Skeletal muscle satellite cell (primary cell): ENCODE measurements at regions not wholly inside any gene's neighbourhood (a gene's known extent, or its start where the extent isn't known, plus 50 kb on each side); places are given as distances from the start of the nearest gene placed in this dataset.

Experiments
- H3K27me3 ChIP-seq: 2 replicates; pipeline ENCODE4 v1.7.0; 2013; ENCODE audit warnings: low read length; ENCODE audit not compliant: control insufficient read depth, insufficient read depth
- H3K36me3 ChIP-seq: 2 replicates; pipeline ENCODE4 v1.7.0; 2013; ENCODE audit warnings: mild to moderate bottlenecking, control low read depth, low read length; ENCODE audit not compliant: insufficient read depth
- H3K4me1 ChIP-seq: 2 replicates; pipeline ENCODE4 v1.7.0; 2013; ENCODE audit warnings: low read length; ENCODE audit not compliant: control insufficient read depth, insufficient read depth
- H3K4me2 ChIP-seq: 2 replicates; pipeline ENCODE4 v1.7.0; 2013; ENCODE audit warnings: mild to moderate bottlenecking, low read length
- H3K4me3 ChIP-seq: 2 replicates; pipeline ENCODE4 v1.7.0; 2013; ENCODE audit warnings: low read length
- H3K9ac ChIP-seq: 2 replicates; pipeline ENCODE4 v1.7.0; 2013; ENCODE audit warnings: mild to moderate bottlenecking, low read depth, low read length, moderate library complexity
- H3K9me3 ChIP-seq: replicated peaks from 2 replicates; pipeline ENCODE4 v1.7.0; 2013; ENCODE audit warnings: mild to moderate bottlenecking, control low read depth, low read length

DNA sequence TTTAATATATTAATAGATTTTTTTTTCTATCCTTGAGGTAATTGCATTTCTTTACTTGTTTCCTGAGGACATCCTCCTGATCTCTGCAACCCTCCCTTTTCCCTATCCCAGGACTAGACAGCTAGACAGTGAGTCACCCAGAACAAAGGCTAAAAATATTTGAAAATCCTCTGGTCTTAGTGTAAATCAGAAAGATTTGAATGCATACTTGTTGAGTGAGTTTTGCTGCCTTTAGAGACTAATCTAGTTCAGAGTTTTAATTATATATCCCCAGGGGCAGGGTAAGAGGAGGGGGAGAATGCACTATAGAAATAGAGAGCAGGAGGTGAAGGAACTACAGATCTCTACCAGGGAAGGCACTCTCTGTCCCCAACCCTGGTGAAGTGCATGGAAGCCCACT, 202.3 kb upstream of the TCF4 start:
- Histone ChIP-seq H3K4me1 (peaks cover 17% of the 10 kb centered on the region), H3K9ac (no peak overlapping the region), H3K27me3 (no peaks in the 10 kb centered on the region), H3K9me3 (no peaks in the 10 kb centered on the region), H3K36me3 (no peaks in the 10 kb centered on the region), H3K4me2 (peak overlapping the region; percentile 51), H3K4me3 (peak overlapping the region; percentile 14)

DNA sequence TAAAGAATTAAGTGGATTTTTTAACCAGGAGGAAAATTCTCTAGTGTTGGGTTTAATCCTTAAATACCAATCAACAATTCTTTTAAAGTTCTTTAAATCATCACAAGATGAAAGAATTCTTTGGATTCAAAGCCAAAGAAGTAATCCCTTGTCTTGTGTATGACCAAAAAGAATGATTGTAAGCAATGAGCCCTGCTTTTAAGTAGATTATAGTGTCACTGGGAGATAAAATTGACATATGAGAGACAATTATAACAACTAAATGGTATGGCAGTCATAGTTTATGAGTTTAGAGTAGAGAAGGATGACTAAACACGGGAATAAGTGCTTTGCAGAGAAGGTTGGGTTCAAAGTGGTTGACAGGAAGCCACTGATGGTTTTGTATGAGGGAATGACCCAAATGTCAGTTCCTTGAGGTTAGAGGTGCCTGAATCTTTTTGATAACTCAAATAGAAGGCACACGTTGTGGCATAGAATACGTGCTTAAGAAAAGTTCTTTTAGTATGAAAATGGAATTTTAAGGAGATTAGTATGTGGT, 199.6 kb upstream of the TCF4 start:
- H3K9ac ChIP-seq = no peak overlapping the region
- no peaks in the 10 kb centered on the region for H3K27me3 ChIP-seq
- no peaks in the 10 kb centered on the region for H3K36me3 ChIP-seq
- H3K4me3 ChIP-seq = no peak overlapping the region
- no peak overlapping the region for H3K4me2 ChIP-seq
- peaks cover 17% of the 10 kb centered on the region for H3K4me1 ChIP-seq
- H3K9me3 ChIP-seq = no peaks in the 10 kb centered on the region

DNA sequence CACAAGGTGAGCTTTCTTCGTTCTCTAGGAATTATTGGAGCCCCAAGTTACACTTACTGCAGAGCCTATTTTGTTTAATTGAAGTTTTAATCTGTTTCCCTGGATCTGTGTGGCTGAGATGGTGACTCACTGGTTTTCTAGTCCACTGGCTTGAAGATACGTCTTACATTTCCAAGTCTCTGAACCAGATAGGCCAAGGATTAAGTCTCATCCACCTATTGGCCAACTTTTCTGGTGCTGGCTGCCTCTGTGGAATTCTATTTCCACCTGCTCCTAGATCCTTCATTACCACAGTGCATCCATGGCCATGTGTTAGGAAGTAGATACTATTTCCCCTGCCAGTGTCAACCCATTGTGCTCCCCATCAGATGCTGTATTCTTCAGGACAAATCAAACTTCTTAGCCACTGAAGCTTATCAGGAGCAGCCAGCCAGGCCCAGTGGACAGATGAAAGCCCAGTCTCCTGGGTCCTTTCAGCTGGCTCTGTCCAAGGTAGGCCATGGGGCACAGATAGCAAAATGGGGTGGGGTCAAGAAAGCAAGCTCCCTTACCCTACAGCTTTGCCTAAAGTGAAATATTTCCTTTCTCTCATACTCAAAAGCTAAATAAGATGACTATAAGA, 198.8 kb upstream of the TCF4 start:
- H3K4me2 ChIP-seq = no peak overlapping the region
- H3K9ac ChIP-seq = no peak overlapping the region
- H3K27me3 ChIP-seq = no peaks in the 10 kb centered on the region
- H3K36me3 ChIP-seq = no peaks in the 10 kb centered on the region
- no peak overlapping the region for H3K4me3 ChIP-seq
- H3K4me1 ChIP-seq = peaks cover 17% of the 10 kb centered on the region
- no peaks in the 10 kb centered on the region for H3K9me3 ChIP-seq

DNA sequence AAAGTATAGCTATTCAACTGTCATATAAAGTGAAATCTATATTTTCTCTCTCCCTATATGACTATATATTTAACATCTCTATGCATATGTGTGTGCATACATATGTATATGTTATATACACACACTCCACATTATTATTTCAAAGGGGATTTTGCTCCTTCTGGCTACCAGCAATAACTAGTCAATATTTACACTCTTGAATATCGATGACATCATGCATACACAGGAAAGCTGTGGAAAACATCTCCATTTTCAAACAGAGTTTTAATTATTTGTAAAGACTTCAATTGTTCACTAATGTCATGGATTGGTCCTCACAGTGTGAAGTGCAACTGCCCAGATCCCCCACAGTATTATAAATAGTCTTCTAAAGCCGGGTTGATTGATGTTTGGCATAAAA, 195.9 kb upstream of the TCF4 start:
- Histone ChIP-seq H3K4me3 (no peak overlapping the region), H3K36me3 (no peaks in the 10 kb centered on the region), H3K4me2 (no peak overlapping the region), H3K27me3 (no peaks in the 10 kb centered on the region), H3K9me3 (no peaks in the 10 kb centered on the region), H3K4me1 (peaks cover 15% of the 10 kb centered on the region), H3K9ac (no peak overlapping the region)

DNA sequence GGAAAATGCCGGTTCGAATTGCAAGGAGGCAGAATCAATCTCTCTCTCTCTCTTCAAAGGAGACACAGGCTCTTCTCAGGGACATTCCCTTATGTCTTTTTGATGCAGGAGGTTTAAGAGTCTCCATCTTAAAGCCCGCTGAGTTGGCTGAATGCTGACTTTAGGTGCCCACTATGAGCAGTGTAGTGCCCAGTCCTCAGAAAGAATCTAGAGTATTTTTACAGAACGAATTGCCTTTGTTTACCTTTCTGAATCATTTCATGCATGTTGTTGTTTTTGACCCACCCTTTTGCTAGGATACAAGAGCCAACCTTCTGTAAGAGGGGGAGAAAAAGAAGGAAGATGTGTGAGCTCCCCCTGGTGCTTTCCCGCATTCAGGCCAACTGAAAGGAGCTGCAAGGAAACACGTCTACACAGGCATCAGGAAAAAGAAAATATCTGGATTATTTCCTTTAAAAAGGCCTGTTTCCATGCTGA, 193.5 kb upstream of the TCF4 start:
- peaks cover 17% of the 10 kb centered on the region for H3K4me1 ChIP-seq
- no peaks in the 10 kb centered on the region for H3K27me3 ChIP-seq
- H3K9ac ChIP-seq = no peak overlapping the region
- no peak overlapping the region for H3K4me3 ChIP-seq
- H3K9me3 ChIP-seq = no peaks in the 10 kb centered on the region
- no peaks in the 10 kb centered on the region for H3K36me3 ChIP-seq
- peak overlapping the region; percentile 43 for H3K4me2 ChIP-seq

DNA sequence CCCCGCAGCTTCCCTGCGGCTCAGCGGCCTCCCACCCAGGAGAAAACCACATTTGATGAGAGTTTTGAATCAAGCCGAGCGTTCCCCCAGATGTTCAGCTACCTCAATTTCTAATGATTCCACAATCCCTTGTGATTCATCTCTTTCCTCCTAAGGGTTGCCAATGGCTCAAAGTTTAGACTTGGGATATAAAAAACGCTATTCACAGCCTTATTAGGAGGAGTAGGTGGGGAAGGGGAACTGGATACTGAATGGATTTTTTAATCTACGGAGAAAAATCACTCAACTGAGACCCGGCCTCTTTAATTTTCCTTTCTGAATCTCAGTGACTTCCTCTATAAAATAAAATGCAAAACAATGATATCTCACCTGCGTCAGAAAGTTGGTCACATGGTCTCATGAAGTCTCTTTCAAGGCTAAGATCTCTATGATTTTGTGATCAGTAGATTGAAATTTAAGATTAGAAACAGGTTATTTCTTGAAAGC, 192.6 kb upstream of the TCF4 start:
- Histone ChIP-seq H3K4me2 (peak overlapping the region; percentile 98), H3K4me3 (peak overlapping the region; percentile 78), H3K9ac (peak overlapping the region; percentile 73), H3K27me3 (no peaks in the 10 kb centered on the region), H3K36me3 (no peaks in the 10 kb centered on the region), H3K9me3 (no peaks in the 10 kb centered on the region), H3K4me1 (peaks cover 17% of the 10 kb centered on the region)

DNA sequence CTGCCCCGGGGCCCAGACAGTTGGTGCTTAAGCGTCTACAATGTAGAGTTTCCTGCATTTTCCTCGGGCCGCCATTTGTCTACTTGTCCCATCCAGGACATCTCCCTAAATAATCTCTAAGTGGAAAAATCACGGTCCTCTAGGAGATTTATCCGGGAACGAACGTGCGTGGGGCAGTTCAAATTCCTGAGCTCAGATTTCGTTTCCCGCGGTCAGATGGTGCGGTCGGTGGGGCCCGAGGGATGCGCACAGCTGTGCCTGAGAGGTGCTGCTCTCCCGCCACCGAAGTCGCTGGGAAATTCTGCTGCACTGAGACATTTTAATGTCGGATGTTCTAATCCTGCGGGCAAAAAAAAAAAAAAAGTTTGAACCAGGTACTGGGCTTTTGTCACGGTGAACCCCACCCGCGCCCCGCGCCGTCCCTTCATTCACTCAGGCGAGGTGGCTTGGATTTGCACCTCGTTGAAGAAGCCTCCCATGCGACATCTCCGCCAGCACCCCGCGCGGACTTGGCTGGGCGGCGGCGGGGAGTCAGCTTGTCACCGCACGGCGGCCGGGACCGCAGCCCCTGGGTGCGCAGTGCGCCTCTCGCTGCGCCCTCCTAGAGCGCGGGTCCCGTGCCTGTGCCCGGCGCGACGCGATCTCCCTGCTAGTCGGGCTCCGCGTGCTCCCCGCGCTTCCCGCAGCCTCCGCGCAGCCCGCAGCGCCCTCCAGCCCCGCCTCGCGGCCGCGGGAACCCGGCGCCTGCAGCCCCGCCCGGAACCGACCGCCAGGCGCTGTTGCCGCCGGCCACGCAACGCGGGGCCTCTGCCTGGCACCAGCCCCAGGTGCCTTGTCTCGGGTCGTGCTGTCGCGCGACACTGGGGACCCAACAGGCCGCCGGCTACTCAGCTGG, 191.9 kb upstream of the TCF4 start:
- H3K4me3 ChIP-seq = peak overlapping the region; percentile 78
- H3K36me3 ChIP-seq = no peaks in the 10 kb centered on the region
- peak overlapping the region; percentile 73 for H3K9ac ChIP-seq
- peak overlapping the region; percentile 98 for H3K4me2 ChIP-seq
- no peaks in the 10 kb centered on the region for H3K9me3 ChIP-seq
- peaks cover 17% of the 10 kb centered on the region for H3K4me1 ChIP-seq
- H3K27me3 ChIP-seq = no peaks in the 10 kb centered on the region

DNA sequence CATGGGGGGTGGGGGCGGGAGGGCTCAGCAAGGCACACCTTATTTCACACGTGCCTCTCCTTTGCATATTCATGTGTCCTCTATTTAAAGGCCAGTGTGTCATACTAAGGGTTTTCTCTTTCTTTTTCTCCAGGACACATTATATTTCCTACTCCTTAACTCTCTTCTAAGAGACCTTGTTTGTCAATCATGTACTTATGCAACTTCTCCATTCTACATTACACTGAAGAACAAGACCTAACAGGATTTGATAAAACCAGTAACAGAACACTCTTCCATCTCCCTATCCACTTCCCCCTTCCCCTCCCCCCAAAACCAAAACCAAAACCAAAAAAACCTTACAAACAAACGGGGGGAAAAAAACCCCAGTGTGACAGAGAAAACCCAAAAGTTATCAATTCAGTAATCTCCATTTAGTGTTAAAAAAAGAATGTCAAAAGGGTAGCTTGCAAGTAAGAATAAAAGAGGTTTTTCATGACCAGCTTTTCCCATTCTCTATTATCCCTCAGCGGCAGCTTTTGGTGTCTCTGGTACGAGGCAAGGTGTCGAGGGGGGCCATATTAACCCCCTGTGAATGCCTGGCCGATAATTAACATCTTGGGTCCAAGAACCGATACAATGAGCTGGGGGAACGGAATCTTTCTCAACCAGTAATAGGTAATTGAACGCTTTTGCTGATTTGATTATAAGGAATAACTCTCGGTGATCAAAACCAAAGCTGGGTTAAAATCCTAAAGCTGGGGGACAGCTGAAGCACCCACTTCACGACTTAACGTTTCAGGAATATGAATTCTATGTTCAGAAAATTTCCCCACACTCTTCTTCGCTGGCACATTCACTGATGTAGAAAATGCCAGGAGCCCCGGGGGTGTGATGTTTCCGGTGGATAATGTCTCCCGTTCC, 191.0 kb upstream of the TCF4 start:
- no peaks in the 10 kb centered on the region for H3K36me3 ChIP-seq
- H3K9me3 ChIP-seq = no peaks in the 10 kb centered on the region
- peaks cover 17% of the 10 kb centered on the region for H3K4me1 ChIP-seq
- peak overlapping the region; percentile 78 for H3K4me3 ChIP-seq
- H3K27me3 ChIP-seq = no peaks in the 10 kb centered on the region
- peak overlapping the region; percentile 73 for H3K9ac ChIP-seq
- peak overlapping the region; percentile 98 for H3K4me2 ChIP-seq

DNA sequence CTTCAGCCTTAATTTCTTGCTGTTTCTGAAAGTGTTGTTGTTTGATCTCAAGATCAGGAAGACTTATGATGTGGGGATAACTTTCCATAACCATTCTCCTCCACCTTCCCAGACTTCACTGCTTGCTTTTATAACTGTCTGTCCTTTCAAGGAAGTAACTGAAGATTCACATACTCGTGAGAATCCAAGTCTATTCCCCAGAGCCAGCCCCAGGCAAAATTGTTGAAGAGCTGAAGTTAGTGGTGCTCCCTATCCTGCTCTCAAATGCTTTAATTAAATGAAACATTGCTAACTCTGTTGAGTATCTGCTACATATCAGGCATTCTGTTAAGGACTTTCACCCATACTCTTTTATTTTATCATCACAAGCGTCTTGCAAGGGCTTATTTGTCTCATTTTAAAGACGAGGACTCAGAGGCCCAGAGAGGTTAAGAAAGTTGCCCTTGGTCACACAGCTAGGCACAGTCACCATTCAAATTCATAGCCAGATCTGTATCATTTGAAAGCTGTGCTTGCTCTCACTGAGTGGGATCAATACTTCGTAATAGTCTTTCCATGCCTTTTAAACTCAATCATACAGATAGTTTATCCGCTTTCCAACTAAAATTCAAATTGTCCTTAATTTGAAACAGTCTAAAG, 189.8 kb upstream of the TCF4 start:
- H3K9ac ChIP-seq = no peak overlapping the region
- no peak overlapping the region for H3K4me3 ChIP-seq
- peaks cover 17% of the 10 kb centered on the region for H3K4me1 ChIP-seq
- H3K4me2 ChIP-seq = no peak overlapping the region
- no peaks in the 10 kb centered on the region for H3K36me3 ChIP-seq
- H3K27me3 ChIP-seq = no peaks in the 10 kb centered on the region
- H3K9me3 ChIP-seq = no peaks in the 10 kb centered on the region

DNA sequence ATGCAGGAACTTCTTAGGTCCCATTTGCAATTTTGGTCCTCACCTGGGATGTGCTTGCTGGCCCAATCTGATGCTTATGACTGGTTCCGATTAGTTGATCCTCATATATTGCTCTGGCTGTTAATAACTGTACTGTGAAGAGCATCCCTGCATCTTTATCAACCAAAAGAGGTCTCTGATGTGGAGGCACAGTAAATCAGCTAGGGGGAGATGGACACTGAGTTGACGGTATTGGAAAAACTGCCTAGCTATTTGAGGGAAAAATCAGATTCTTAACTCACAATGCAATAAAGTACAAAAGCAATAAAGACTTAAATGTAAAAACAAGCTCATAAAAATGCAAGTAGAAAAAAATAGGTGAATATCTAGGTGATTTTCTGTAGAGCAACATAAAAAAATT, 188.0 kb upstream of the TCF4 start:
- H3K27me3 ChIP-seq = no peaks in the 10 kb centered on the region
- no peaks in the 10 kb centered on the region for H3K36me3 ChIP-seq
- H3K4me2 ChIP-seq = no peak overlapping the region
- H3K9me3 ChIP-seq = no peaks in the 10 kb centered on the region
- H3K4me3 ChIP-seq = no peak overlapping the region
- peaks cover 10% of the 10 kb centered on the region for H3K4me1 ChIP-seq
- H3K9ac ChIP-seq = no peak overlapping the region
